Naive thymus-derived CD4-positive, alpha-beta T cell (primary cell): ENCODE measurements at regions not wholly inside any gene's neighbourhood (a gene's known extent, or its start where the extent isn't known, plus 50 kb on each side); places are given as distances from the start of the nearest gene placed in this dataset.

Source experiments
- ATAC-seq: fragments of 150-1000 bp; cut with Tn5 transposase; 2 replicates; pipeline ENCODE4 v1.10.0; 2021; ENCODE audit warnings: mild to moderate bottlenecking, moderate library complexity
- CTCF ChIA-PET: fragments of 350-600 bp; sonication (Branson Sonifier 250); formaldehyde crosslinking; loops from one replicate; lab custom pipeline; 2021; ENCODE audit warnings: antibody characterized with exemption; lab: Charles Lee
- POLR2A ChIA-PET: fragments of 350-600 bp; sonication (Branson Sonifier 250); formaldehyde crosslinking; loops from one replicate; lab custom pipeline; 2021; ENCODE audit warnings: antibody characterized with exemption, inconsistent platforms; lab: Charles Lee
- DNase-seq, 9 donors: peaks; one replicate each; pipeline versions ENCODE4 v3.0.0 to v3.0.0-alpha.2; 2020 to 2022; ENCODE audit warnings: mixed read lengths in 1 of 9
- H3K27ac ChIP-seq: one replicate; pipeline ENCODE4 v1.7.0; 2013; ENCODE audit warnings: mild to moderate bottlenecking, low read depth, low read length, moderate library complexity
- H3K27me3 ChIP-seq, 2 donors: one replicate each; pipeline ENCODE4 v1.7.0; 2013; ENCODE audit warnings: low read length in 2 of 2, mild to moderate bottlenecking in 2 of 2, moderate library complexity in 2 of 2; ENCODE audit not compliant: control insufficient read depth in 2 of 2, insufficient read depth in 2 of 2
- H3K36me3 ChIP-seq, 3 experiments: 1 replicate in 2 of 3; 2 replicates in 1 of 3; pipeline ENCODE4 v1.7.0; 2013; ENCODE audit warnings: low read length in 3 of 3, mild to moderate bottlenecking in 3 of 3, moderate library complexity in 1 of 3; ENCODE audit not compliant: insufficient read depth in 3 of 3, control insufficient read depth in 2 of 3
- H3K4me1 ChIP-seq, 2 donors: one replicate each; pipeline ENCODE4 v1.7.0; 2013; ENCODE audit warnings: low read length in 2 of 2, mild to moderate bottlenecking in 2 of 2, moderate library complexity in 1 of 2; ENCODE audit not compliant: control insufficient read depth in 2 of 2, insufficient read depth in 2 of 2
- H3K4me3 ChIP-seq: 2 replicates; pipeline ENCODE4 v1.7.0; 2013; ENCODE audit warnings: mild to moderate bottlenecking, low read length
- H3K9me3 ChIP-seq, 3 experiments: 1 replicate in 2 of 3; 2 replicates in 1 of 3; pipeline ENCODE4 v1.7.0; 2013; ENCODE audit warnings: low read length in 3 of 3; ENCODE audit not compliant: control insufficient read depth in 2 of 3
- H3K27ac Mint-ChIP-seq, 9 donors: one replicate each; pipeline ENCODE4 v1.8.0; 2020 to 2022; ENCODE audit warnings: mixed read lengths in 9 of 9, mild to moderate bottlenecking in 8 of 9, moderate library complexity in 5 of 9, inconsistent platforms in 2 of 9
- H3K27me3 Mint-ChIP-seq, 5 donors: one replicate each; pipeline ENCODE4 v1.8.0; 2021 to 2022; ENCODE audit warnings: mixed read lengths in 5 of 5, mild to moderate bottlenecking in 1 of 5
- H3K36me3 Mint-ChIP-seq, 5 donors: one replicate each; pipeline ENCODE4 v1.8.0; 2020 to 2022; ENCODE audit warnings: mixed read lengths in 5 of 5, mild to moderate bottlenecking in 3 of 5, inconsistent platforms in 1 of 5
- H3K4me1 Mint-ChIP-seq, 7 donors: one replicate each; pipeline ENCODE4 v1.8.0; 2020 to 2022; ENCODE audit warnings: mixed read lengths in 7 of 7, mild to moderate bottlenecking in 3 of 7, inconsistent platforms in 1 of 7
- H3K4me3 Mint-ChIP-seq, 10 donors: one replicate each; pipeline ENCODE4 v1.8.0; 2020 to 2022; ENCODE audit warnings: mild to moderate bottlenecking in 10 of 10, mixed read lengths in 10 of 10, moderate library complexity in 6 of 10, inconsistent platforms in 2 of 10
- H3K9me3 Mint-ChIP-seq, 11 donors: one replicate each; pipeline ENCODE4 v1.8.0; 2020 to 2022; ENCODE audit warnings: mixed read lengths in 11 of 11, mild to moderate bottlenecking in 4 of 11, inconsistent platforms in 1 of 11, moderate library complexity in 1 of 11
- intact Hi-C, 2 donors: fragments of 100-400 bp; cut with micrococcal nuclease; formaldehyde crosslinking; loops; one replicate each; pipeline ENCODE4 v1.15.1; 2023

DNA sequence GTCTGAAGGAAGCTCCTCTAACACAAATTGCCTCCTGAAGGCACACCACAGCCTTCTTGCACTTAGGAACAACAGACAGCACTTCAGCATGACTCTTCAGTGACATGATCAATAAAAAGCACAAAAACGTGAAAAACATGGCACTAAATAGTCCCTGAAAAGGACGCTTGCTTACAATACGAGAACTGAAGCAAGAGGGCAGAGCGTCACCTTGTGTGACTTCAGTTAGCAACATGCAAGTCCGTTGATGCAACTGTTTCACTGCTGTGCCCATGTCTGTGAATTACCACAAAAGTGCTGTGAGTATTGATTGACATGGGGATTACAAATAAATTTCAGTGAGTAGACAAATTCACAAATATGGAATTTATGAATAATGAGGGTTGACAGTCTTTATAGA, 219.9 kb upstream of the GAS1 start:
- H3K36me3 Mint-ChIP-seq: no peaks in the 10 kb centered on the region
- H3K4me1 Mint-ChIP-seq: no peaks in the 10 kb centered on the region
- Histone ChIP-seq H3K4me3 (no peak overlapping the region), H3K36me3 (no peaks in the 10 kb centered on the region), H3K27me3 (no peaks in the 10 kb centered on the region), H3K4me1 (no peaks in the 10 kb centered on the region), H3K9me3 (no peaks in the 10 kb centered on the region), H3K27ac (no peak overlapping the region)
- no peak overlapping the region for H3K4me3 Mint-ChIP-seq
- ChIA-PET CTCF (no interaction called here), POLR2A (no interaction called here)
- no peak for DNase-seq
- no peak overlapping the region for H3K27ac Mint-ChIP-seq
- intact Hi-C loops: no loop called here
- ATAC-seq: no peak
- peaks cover 0 to 10% (median 0%) of the 10 kb centered on the region in 11 donors for H3K9me3 Mint-ChIP-seq
- peaks cover 0 to 43% (median 30%) of the 10 kb centered on the region in 5 donors for H3K27me3 Mint-ChIP-seq

DNA sequence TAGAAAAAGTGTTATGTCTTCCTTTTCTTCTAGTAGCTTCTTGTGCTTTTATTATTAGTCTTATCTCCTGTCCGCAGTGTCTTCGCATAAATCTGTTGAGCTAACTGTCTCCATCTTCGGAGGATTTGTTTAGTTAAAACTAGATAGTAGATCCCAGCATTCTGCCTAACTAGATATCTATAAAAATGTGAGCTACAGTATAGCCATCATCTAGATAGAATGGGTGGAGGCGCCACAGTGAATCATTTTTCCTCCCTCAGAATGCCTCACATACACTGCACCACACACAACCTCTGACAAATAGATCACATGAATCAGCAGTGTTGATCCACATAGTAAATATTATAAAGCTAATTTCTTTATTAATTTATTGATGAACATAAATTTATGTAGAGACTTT, 220.3 kb upstream of the GAS1 start:
- no peak overlapping the region for H3K27ac Mint-ChIP-seq
- H3K27me3 ChIP-seq: no peaks in the 10 kb centered on the region
- H3K27ac ChIP-seq: no peak overlapping the region
- ChIA-PET CTCF (no interaction called here), POLR2A (no interaction called here)
- no peaks in the 10 kb centered on the region for H3K36me3 Mint-ChIP-seq
- no peaks in the 10 kb centered on the region for H3K9me3 ChIP-seq
- peaks cover 0 to 43% (median 30%) of the 10 kb centered on the region in 5 donors for H3K27me3 Mint-ChIP-seq
- H3K4me3 ChIP-seq: no peak overlapping the region
- DNase-seq (no peak), ATAC-seq (no peak)
- peaks cover 0 to 10% (median 0%) of the 10 kb centered on the region in 11 donors for H3K9me3 Mint-ChIP-seq
- H3K36me3 ChIP-seq: no peaks in the 10 kb centered on the region
- H3K4me3 Mint-ChIP-seq: no peak overlapping the region
- no peaks in the 10 kb centered on the region for H3K4me1 Mint-ChIP-seq
- no peaks in the 10 kb centered on the region for H3K4me1 ChIP-seq
- intact Hi-C loops: no loop called here

DNA sequence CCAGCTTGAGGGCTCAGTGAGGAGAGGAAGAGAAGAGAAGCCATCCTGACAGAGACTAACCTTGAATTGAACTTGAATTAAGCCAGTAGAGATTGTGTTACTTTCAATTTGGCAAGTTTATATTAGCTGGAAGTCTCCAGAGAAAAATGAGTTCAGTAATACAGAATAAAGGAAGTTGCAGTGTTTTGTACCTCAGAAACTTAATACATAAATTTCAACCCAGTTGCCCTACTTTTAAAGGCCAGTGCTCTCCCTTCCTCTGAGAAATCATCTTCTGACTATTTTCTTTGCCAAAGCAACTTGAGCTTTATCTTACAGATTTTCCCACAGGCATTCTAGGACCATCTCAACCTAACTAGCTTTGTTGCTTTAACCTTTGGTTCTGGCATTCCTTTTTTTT, 231.0 kb upstream of the GAS1 start:
- Histone ChIP-seq H3K27me3 (no peaks in the 10 kb centered on the region), H3K4me1 (no peaks in the 10 kb centered on the region), H3K36me3 (no peaks in the 10 kb centered on the region), H3K27ac (no peak overlapping the region), H3K9me3 (no peaks in the 10 kb centered on the region), H3K4me3 (no peak overlapping the region)
- ChIA-PET CTCF (no interaction called here), POLR2A (no interaction called here)
- ATAC-seq (no peak), DNase-seq (no peak)
- H3K27me3 Mint-ChIP-seq: peaks cover 0 to 15% (median 9%) of the 10 kb centered on the region in 5 donors
- no peak overlapping the region for H3K4me3 Mint-ChIP-seq
- H3K36me3 Mint-ChIP-seq: no peaks in the 10 kb centered on the region
- no peak overlapping the region for H3K27ac Mint-ChIP-seq
- H3K4me1 Mint-ChIP-seq: no peaks in the 10 kb centered on the region
- intact Hi-C loops: no loop called here
- H3K9me3 Mint-ChIP-seq: peaks cover 0 to 14% (median 6%) of the 10 kb centered on the region in 11 donors

DNA sequence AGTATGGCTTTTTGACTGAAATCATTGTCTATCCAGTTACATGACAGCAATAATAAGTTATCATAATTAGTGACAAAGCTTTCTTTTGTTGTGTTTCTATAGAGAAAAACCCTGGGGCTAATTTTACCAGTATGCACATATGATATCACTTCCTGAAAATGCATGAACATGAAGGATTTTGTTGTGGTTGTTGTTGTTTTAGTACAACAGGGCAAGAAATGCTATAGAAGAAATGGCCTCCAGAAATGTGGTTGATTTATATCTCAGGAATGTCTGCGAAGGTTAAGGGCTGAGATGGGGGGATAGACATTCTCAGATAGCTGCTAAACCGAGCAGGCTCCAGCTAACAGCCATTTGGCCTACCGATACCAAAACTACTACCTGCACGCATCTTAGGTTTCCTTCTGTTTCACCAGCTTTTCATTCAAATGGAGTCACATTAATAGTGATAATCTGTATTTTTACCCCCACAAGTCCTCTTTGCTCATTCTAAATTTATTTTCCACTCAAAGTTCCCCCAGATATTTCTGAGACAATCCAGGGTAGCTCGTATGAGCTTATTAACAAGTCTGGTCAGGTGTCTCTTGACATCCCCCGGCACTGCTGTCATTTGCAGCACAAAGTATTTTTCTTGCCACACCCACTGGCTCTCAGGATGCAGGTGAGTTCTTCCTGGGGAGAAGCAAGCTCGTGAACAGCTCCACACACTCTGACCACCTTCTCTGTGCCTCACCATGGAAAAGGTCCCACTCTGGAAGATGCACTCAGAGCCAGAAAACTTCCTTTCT, 232.4 kb upstream of the GAS1 start:
- Mint-ChIP-seq H3K9me3 (peaks cover 0 to 14% (median 6%) of the 10 kb centered on the region in 11 donors), H3K4me1 (no peaks in the 10 kb centered on the region), H3K27ac (no peak overlapping the region), H3K27me3 (peaks cover 0 to 15% (median 9%) of the 10 kb centered on the region in 5 donors), H3K4me3 (no peak overlapping the region), H3K36me3 (no peaks in the 10 kb centered on the region)
- ChIA-PET CTCF (no interaction called here), POLR2A (no interaction called here)
- no peaks in the 10 kb centered on the region for H3K9me3 ChIP-seq
- H3K4me1 ChIP-seq: no peaks in the 10 kb centered on the region
- H3K36me3 ChIP-seq: no peaks in the 10 kb centered on the region
- DNase-seq (no peak), ATAC-seq (no peak)
- no peak overlapping the region for H3K4me3 ChIP-seq
- intact Hi-C loops: no loop called here
- H3K27me3 ChIP-seq: no peaks in the 10 kb centered on the region
- no peak overlapping the region for H3K27ac ChIP-seq

DNA sequence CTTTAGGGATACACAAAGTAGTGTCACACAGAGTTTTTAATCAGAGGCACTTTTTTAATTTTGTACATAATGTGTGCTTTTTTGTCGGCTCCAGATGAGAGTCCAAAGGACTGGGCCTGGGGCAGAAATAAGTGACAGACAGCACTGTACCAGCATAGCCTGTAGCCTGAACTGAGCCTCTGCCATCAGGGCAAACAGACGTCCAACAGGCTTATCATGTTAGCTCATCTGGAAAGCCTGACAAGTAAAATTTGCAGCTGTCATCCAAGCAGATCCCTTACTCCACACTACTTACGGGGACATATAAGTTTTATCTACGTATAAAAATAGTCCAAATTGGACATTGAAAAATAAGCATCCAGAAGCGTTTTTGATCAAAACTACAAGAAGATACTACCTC, 233.1 kb upstream of the GAS1 start:
- no peaks in the 10 kb centered on the region for H3K4me1 Mint-ChIP-seq
- no peak for DNase-seq
- no peak overlapping the region for H3K27ac ChIP-seq
- no peaks in the 10 kb centered on the region for H3K4me1 ChIP-seq
- H3K27me3 ChIP-seq: no peaks in the 10 kb centered on the region
- no peaks in the 10 kb centered on the region for H3K9me3 ChIP-seq
- peaks cover 2 to 20% (median 9%) of the 10 kb centered on the region in 5 donors for H3K27me3 Mint-ChIP-seq
- ATAC-seq: no peak
- H3K9me3 Mint-ChIP-seq: peaks cover 0 to 19% (median 6%) of the 10 kb centered on the region in 11 donors
- CTCF ChIA-PET: no interaction called here
- H3K27ac Mint-ChIP-seq: no peak overlapping the region
- intact Hi-C loops: no loop called here
- H3K36me3 ChIP-seq: no peaks in the 10 kb centered on the region
- POLR2A ChIA-PET: no interaction called here
- H3K4me3 Mint-ChIP-seq: no peak overlapping the region
- H3K4me3 ChIP-seq: no peak overlapping the region
- H3K36me3 Mint-ChIP-seq: no peaks in the 10 kb centered on the region

DNA sequence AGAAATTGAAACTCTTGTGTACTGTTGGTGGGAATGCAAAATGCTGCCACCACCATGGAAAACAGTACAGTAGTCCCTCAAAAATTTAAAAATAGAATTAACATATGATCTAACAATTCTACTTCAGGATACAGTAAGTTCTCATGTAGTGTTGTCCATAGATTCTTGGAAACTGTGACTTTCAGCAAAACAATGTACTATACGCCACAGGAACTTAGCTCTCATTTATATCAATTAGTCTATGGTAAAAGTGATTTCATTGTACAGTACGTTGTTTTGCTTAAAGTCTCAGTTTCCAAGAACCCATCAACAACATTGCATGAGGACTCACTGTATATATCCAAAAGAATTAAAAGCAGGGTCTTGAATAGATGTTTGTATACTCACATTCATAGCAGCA, 233.5 kb upstream of the GAS1 start:
- ChIA-PET POLR2A (no interaction called here), CTCF (no interaction called here)
- H3K27ac Mint-ChIP-seq: no peak overlapping the region
- peaks cover 0 to 21% (median 6%) of the 10 kb centered on the region in 11 donors for H3K9me3 Mint-ChIP-seq
- no peaks in the 10 kb centered on the region for H3K27me3 ChIP-seq
- H3K36me3 Mint-ChIP-seq: no peaks in the 10 kb centered on the region
- H3K27ac ChIP-seq: no peak overlapping the region
- H3K4me1 ChIP-seq: no peaks in the 10 kb centered on the region
- ATAC-seq (no peak), DNase-seq (no peak)
- intact Hi-C loops: no loop called here
- H3K27me3 Mint-ChIP-seq: peaks cover 2 to 25% (median 11%) of the 10 kb centered on the region in 5 donors
- H3K9me3 ChIP-seq: no peaks in the 10 kb centered on the region
- no peak overlapping the region for H3K4me3 Mint-ChIP-seq
- no peaks in the 10 kb centered on the region for H3K36me3 ChIP-seq
- no peak overlapping the region for H3K4me3 ChIP-seq
- no peaks in the 10 kb centered on the region for H3K4me1 Mint-ChIP-seq

DNA sequence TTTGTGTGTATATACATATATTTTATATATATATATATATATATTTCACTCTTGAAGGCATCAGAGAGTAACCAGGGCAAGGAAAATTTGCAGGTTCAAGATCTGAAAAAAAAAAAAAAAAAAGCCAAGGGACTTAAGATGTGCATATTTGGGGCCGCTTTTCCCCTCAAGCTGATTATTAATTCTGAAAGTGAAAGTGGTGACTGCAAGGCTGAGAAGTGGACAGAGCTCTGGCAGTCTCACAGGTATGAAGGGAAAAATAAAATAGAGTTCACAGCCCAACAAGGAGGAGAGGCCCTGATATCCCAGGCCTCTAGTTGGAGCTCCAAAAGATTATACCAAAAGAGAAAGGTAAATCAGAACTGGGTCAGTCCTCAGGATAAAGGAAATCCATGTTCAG, 234.4 kb upstream of the GAS1 start:
- DNase-seq (no peak), ATAC-seq (no peak)
- Mint-ChIP-seq H3K36me3 (no peaks in the 10 kb centered on the region), H3K27me3 (peaks cover 2 to 27% (median 16%) of the 10 kb centered on the region in 5 donors), H3K4me1 (no peaks in the 10 kb centered on the region), H3K27ac (no peak overlapping the region), H3K4me3 (no peak overlapping the region), H3K9me3 (peaks cover 0 to 21% (median 6%) of the 10 kb centered on the region in 11 donors)
- ChIA-PET POLR2A (no interaction called here), CTCF (interaction anchor here (0.7 kb wide), 1 partner anchor 27 kb away, joined by 3 read pairs; no protein-coding TSS in a partner anchor)
- H3K4me3 ChIP-seq: no peak overlapping the region
- H3K27ac ChIP-seq: no peak overlapping the region
- H3K36me3 ChIP-seq: no peaks in the 10 kb centered on the region
- no peaks in the 10 kb centered on the region for H3K4me1 ChIP-seq
- H3K27me3 ChIP-seq: no peaks in the 10 kb centered on the region
- H3K9me3 ChIP-seq: no peaks in the 10 kb centered on the region
- intact Hi-C loops: no loop called here
